ENCODE measurements at regions not wholly inside any gene's neighbourhood (a gene's known extent, or its start where the extent isn't known, plus 50 kb on each side); places are given as distances from the start of the nearest gene placed in this dataset.
A peak's percentile ranks its signal among the peaks of the same experiment; 100 is the strongest.
"Not testable (repeated sequence)": the region's sequence is repeated elsewhere in the genome, so short reads cannot be mapped to it uniquely, and the experiment has no call there.

GRCh38 chr2:190755772-190756415 lies 107.0 kb downstream of the NAB1 start:
- peaks cover 0 to 2% (median 0%) of the 10 kb centered on the region in 4 donors for H3K4me1 ChIP-seq
- H3K27ac ChIP-seq = no peak overlapping the region
- no peaks in the 10 kb centered on the region for H3K9me3 ChIP-seq
- DNase-seq = no peak
- no peak for ATAC-seq (ENCODE audit: low FRiP score in 2 of 2)
- no peaks in the 10 kb centered on the region for H3K36me3 ChIP-seq
- TF ChIP-seq, protein P1, sequence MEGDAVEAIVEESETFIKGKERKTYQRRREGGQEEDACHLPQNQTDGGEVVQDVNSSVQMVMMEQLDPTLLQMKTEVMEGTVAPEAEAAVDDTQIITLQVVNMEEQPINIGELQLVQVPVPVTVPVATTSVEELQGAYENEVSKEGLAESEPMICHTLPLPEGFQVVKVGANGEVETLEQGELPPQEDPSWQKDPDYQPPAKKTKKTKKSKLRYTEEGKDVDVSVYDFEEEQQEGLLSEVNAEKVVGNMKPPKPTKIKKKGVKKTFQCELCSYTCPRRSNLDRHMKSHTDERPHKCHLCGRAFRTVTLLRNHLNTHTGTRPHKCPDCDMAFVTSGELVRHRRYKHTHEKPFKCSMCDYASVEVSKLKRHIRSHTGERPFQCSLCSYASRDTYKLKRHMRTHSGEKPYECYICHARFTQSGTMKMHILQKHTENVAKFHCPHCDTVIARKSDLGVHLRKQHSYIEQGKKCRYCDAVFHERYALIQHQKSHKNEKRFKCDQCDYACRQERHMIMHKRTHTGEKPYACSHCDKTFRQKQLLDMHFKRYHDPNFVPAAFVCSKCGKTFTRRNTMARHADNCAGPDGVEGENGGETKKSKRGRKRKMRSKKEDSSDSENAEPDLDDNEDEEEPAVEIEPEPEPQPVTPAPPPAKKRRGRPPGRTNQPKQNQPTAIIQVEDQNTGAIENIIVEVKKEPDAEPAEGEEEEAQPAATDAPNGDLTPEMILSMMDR (IDR thresholded peaks at IDR 0.05) = no peak
- no peak for TF ChIP-seq POLR2AphosphoS5 (IDR thresholded peaks at IDR 0.05)
- no peak for TF ChIP-seq POLR2A (IDR thresholded peaks at IDR 0.05)
- H3K4me3 ChIP-seq = no peak overlapping the region
- no peaks in the 10 kb centered on the region for H3K27me3 ChIP-seq
- 63 to 77% methylated on average over 5 of the region's 5 CpGs for WGBS, 2 donors

DNA sequence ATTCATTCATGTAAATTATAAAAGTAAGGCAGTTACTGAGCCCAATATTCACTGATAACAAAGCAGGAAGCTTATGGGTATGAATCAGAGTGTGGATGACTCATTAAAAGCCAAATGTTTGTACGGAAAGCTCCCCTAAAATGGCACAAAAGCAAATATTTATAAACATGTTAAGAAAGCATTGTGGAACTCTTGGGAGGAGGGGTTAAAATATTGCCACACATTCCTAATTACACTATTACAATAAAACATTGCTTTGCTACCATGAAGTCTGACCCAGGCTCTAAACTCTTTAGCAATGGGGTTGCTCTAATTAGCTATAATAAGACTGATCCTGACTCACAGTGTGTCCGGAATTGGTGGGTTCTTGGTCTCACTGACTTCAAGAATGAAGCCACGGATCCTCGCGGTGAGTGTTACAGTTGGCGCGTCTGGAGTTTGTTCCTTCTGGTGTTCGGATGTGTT lies 110.9 kb downstream of the NAB1 start:
- no peak overlapping the region for H3K4me3 ChIP-seq
- 84 to 89% methylated on average over 8 of the region's 8 CpGs for WGBS, 2 donors
- no peak for DNase-seq
- no peaks in the 10 kb centered on the region for H3K36me3 ChIP-seq
- no peak overlapping the region for H3K27ac ChIP-seq
- ATAC-seq (ENCODE audit: low FRiP score in 2 of 2) = peak; percentile 55 to 56
- no peaks in the 10 kb centered on the region for H3K27me3 ChIP-seq
- H3K9me3 ChIP-seq = no peaks in the 10 kb centered on the region
- TF ChIP-seq POLR2AphosphoS5 (IDR thresholded peaks at IDR 0.05) (no peak), EP300 (IDR thresholded peaks at IDR 0.05) (no peak), POLR2A (IDR thresholded peaks at IDR 0.05) (no peak)
- TF ChIP-seq, protein P1 (IDR thresholded peaks at IDR 0.05) = no peak
- H3K4me1 ChIP-seq = peaks cover 0 to 2% (median 0%) of the 10 kb centered on the region in 4 donors

GRCh38 chr2:190760353-190761150 lies 111.7 kb downstream of the NAB1 start:
- not testable (repeated sequence) for H3K4me1 ChIP-seq; ATAC-seq (ENCODE audit: low FRiP score in 2 of 2); H3K27me3 ChIP-seq; H3K27ac ChIP-seq; H3K36me3 ChIP-seq; H3K9me3 ChIP-seq; DNase-seq
- 83 to 99% methylated on average over 7 to 30 of the region's 30 CpGs for WGBS, 2 donors
- H3K4me3 ChIP-seq = peak overlapping the region in 3 of 4 donors; percentile 12 to 42 (median 35)

GRCh38 chr2:190761216-190761615 lies 112.3 kb downstream of the NAB1 start:
- not testable (repeated sequence) for H3K4me1 ChIP-seq; DNase-seq; H3K36me3 ChIP-seq; H3K27me3 ChIP-seq; H3K9me3 ChIP-seq; H3K27ac ChIP-seq; ATAC-seq (ENCODE audit: low FRiP score in 2 of 2)
- 39 to 66% methylated on average over 6 to 8 of the region's 28 CpGs for WGBS, 2 donors
- peak overlapping the region in 3 of 4 donors; percentile 12 to 42 (median 35) for H3K4me3 ChIP-seq

- Histone ChIP-seq H3K9me3 (no peaks in the 10 kb centered on the region), H3K27ac (no peak overlapping the region), H3K27me3 (no peaks in the 10 kb centered on the region), H3K4me3 (no peak overlapping the region), H3K36me3 (no peaks in the 10 kb centered on the region), H3K4me1 (peaks cover 0 to 2% (median 0%) of the 10 kb centered on the region in 4 donors)
- TF ChIP-seq, protein P1 (IDR thresholded peaks at IDR 0.05) = no peak
- TF ChIP-seq POLR2AphosphoS5 (IDR thresholded peaks at IDR 0.05) (no peak), POLR2A (IDR thresholded peaks at IDR 0.05) (no peak), EP300 (IDR thresholded peaks at IDR 0.05) (no peak)
- ATAC-seq (ENCODE audit: low FRiP score in 2 of 2) (no peak), DNase-seq (no peak)
- 75 to 88% methylated on average over 1 of the region's 1 CpG for WGBS, 2 donors
These were observed 113.7 kb downstream of the NAB1 start for GRCh38 chr2:190762566-190762965.
